Lung (tissue), 11 donors: ENCODE measurements at regions not wholly inside any gene's neighbourhood (a gene's known extent, or its start where the extent isn't known, plus 50 kb on each side); places are given as distances from the start of the nearest gene placed in this dataset.

Experiments used
- ATAC-seq: fragments of 200-7000 bp; cut with Tn5 transposase; one replicate; pipeline ENCODE4 v1.9.1; 2020; ENCODE audit warnings: moderate number of reproducible peaks; ENCODE audit not compliant: insufficient read depth, low FRiP score
- DNase-seq, 3 donors: peaks; one replicate each; pipeline ENCODE4 v3.0.0-alpha.2; 2013 to 2017
- H3K27ac ChIP-seq, 2 donors: one replicate each; pipeline ENCODE4 v1.5.1; 2013; ENCODE audit warnings: mild to moderate bottlenecking in 2 of 2, moderate library complexity in 2 of 2, control low read depth in 1 of 2, inconsistent platforms in 1 of 2, low read depth in 1 of 2, low read length in 1 of 2
- H3K27me3 ChIP-seq, 3 donors: one replicate each; pipeline ENCODE4 v1.5.1; 2013; ENCODE audit warnings: low read length in 2 of 3; ENCODE audit not compliant: control insufficient read depth in 3 of 3, insufficient read depth in 3 of 3
- H3K36me3 ChIP-seq, 4 donors: one replicate each; pipeline ENCODE4 v1.5.1; 2013; ENCODE audit warnings: low read length in 4 of 4, mild to moderate bottlenecking in 1 of 4, moderate library complexity in 1 of 4; ENCODE audit not compliant: control insufficient read depth in 4 of 4, insufficient read depth in 4 of 4
- H3K4me1 ChIP-seq, 5 donors: one replicate each; pipeline ENCODE4 v1.5.1; 2013; ENCODE audit warnings: low read length in 5 of 5, mild to moderate bottlenecking in 2 of 5, moderate library complexity in 1 of 5; ENCODE audit not compliant: control insufficient read depth in 5 of 5, insufficient read depth in 5 of 5
- H3K4me3 ChIP-seq: one replicate; pipeline ENCODE4 v1.5.1; 2013; ENCODE audit warnings: mild to moderate bottlenecking, control low read depth, moderate library complexity
- H3K9ac ChIP-seq, 2 donors: one replicate each; pipeline ENCODE4 v1.5.1; 2013; ENCODE audit warnings: low read length in 2 of 2, control low read depth in 1 of 2; ENCODE audit not compliant: insufficient read depth in 1 of 2
- H3K9me3 ChIP-seq, 4 donors: one replicate each; pipeline ENCODE4 v1.5.1; 2013; ENCODE audit warnings: low read length in 3 of 4, mild to moderate bottlenecking in 1 of 4, moderate library complexity in 1 of 4; ENCODE audit not compliant: control insufficient read depth in 4 of 4, insufficient read depth in 3 of 4
- CTCF ChIP-seq: IDR thresholded peaks from 2 replicates; pipeline ENCODE4 v1.5.1; 2012; ENCODE audit warnings: mild to moderate bottlenecking; ENCODE audit errors: control extremely low read depth, extremely low read depth
- WGBS, 2 donors: extraction: QIAGEN DNeasy Blood & Tissue Kit; methylation state at CpG; one replicate each; pipeline ENCODE4 v1.1.7; 2013; 5-methylcytosine and 5-hydroxymethylcytosine counted together
- donor health status: control.
- donor health status: control.
- donor health status: Bipolar disorder and iron deficiency.
- donor health status: healthy.
- donor health status: DM: yes; HTN: yes; CAD: no.

- Histone ChIP-seq H3K27ac (no peak overlapping the region), H3K4me1 (peaks cover 0 to 4% (median 0%) of the 10 kb centered on the region in 5 donors), H3K9me3 (no peaks in the 10 kb centered on the region), H3K9ac (no peak overlapping the region), H3K27me3 (no peaks in the 10 kb centered on the region), H3K36me3 (no peaks in the 10 kb centered on the region), H3K4me3 (no peak overlapping the region)
- ATAC-seq = no peak
- no peak for TF ChIP-seq CTCF
- WGBS, 2 donors = 86 to 92% methylated on average over 1 of the region's 1 CpG
- DNase-seq = no peak
Measured at GRCh38 chr2:40721595-40721994, 269.7 kb upstream of the SLC8A1 start.

GRCh38 chr2:40723194-40723593 is 271.3 kb upstream of the SLC8A1 start:
- DNase-seq = no peak
- no peaks in the 10 kb centered on the region for H3K27me3 ChIP-seq
- H3K4me1 ChIP-seq = peaks cover 0 to 4% (median 0%) of the 10 kb centered on the region in 5 donors
- H3K36me3 ChIP-seq = no peaks in the 10 kb centered on the region
- WGBS, 2 donors = 0 to 89% methylated on average over 1 of the region's 1 CpG
- H3K9me3 ChIP-seq = no peaks in the 10 kb centered on the region
- no peak for ATAC-seq
- no peak for TF ChIP-seq CTCF
- no peak overlapping the region for H3K4me3 ChIP-seq
- H3K9ac ChIP-seq = no peak overlapping the region
- H3K27ac ChIP-seq = no peak overlapping the region

GRCh38 chr2:40725040-40725439 is 273.1 kb upstream of the SLC8A1 start:
- Histone ChIP-seq H3K4me1 (peaks cover 0 to 4% (median 0%) of the 10 kb centered on the region in 5 donors), H3K36me3 (no peaks in the 10 kb centered on the region), H3K9ac (no peak overlapping the region), H3K27ac (no peak overlapping the region), H3K4me3 (no peak overlapping the region), H3K9me3 (no peaks in the 10 kb centered on the region), H3K27me3 (no peaks in the 10 kb centered on the region)
- 63 to 81% methylated on average over 3 of the region's 3 CpGs for WGBS, 2 donors
- no peak for TF ChIP-seq CTCF
- DNase-seq (no peak), ATAC-seq (no peak)

- H3K36me3 ChIP-seq = no peaks in the 10 kb centered on the region
- H3K4me1 ChIP-seq = peaks cover 0 to 4% (median 0%) of the 10 kb centered on the region in 5 donors
- no peak overlapping the region for H3K9ac ChIP-seq
- no peak for ATAC-seq
- no peak for TF ChIP-seq CTCF
- H3K27me3 ChIP-seq = no peaks in the 10 kb centered on the region
- H3K9me3 ChIP-seq = no peaks in the 10 kb centered on the region
- no peak for DNase-seq
- 83 to 91% methylated on average over 2 of the region's 2 CpGs for WGBS, 2 donors
- H3K27ac ChIP-seq = no peak overlapping the region
- H3K4me3 ChIP-seq = no peak overlapping the region
Measured at GRCh38 chr2:40725950-40726349, 274.1 kb upstream of the SLC8A1 start.
